ENCODE measurements at regions not wholly inside any gene's neighbourhood (a gene's known extent, or its start where the extent isn't known, plus 50 kb on each side); places are given as distances from the start of the nearest gene placed in this dataset.

GRCh38 chr4:127410201-127410600 is 222.6 kb upstream of the INTU start:
- Mint-ChIP-seq H3K36me3 (ENCODE audit: low read depth) (peaks cover 11% of the 10 kb centered on the region), H3K27ac (ENCODE audit: unreplicated experiment) (no peak overlapping the region), H3K4me3 (no peak overlapping the region)

GRCh38 chr4:127410644-127411043 is 222.1 kb upstream of the INTU start:
- TF ChIP-seq, protein P1, sequence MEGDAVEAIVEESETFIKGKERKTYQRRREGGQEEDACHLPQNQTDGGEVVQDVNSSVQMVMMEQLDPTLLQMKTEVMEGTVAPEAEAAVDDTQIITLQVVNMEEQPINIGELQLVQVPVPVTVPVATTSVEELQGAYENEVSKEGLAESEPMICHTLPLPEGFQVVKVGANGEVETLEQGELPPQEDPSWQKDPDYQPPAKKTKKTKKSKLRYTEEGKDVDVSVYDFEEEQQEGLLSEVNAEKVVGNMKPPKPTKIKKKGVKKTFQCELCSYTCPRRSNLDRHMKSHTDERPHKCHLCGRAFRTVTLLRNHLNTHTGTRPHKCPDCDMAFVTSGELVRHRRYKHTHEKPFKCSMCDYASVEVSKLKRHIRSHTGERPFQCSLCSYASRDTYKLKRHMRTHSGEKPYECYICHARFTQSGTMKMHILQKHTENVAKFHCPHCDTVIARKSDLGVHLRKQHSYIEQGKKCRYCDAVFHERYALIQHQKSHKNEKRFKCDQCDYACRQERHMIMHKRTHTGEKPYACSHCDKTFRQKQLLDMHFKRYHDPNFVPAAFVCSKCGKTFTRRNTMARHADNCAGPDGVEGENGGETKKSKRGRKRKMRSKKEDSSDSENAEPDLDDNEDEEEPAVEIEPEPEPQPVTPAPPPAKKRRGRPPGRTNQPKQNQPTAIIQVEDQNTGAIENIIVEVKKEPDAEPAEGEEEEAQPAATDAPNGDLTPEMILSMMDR (conservative IDR thresholded peaks at IDR 0.05), result no peak
- Mint-ChIP-seq H3K27me3 (ENCODE audit: low read depth) (no peaks in the 10 kb centered on the region), H3K9me3 (peaks cover 10% of the 10 kb centered on the region), H3K4me1 (no peaks in the 10 kb centered on the region), H3K4me3 (no peak overlapping the region), H3K27ac (ENCODE audit: unreplicated experiment) (no peak overlapping the region), H3K36me3 (ENCODE audit: low read depth) (peaks cover 11% of the 10 kb centered on the region)
- DNase-seq (ENCODE audit: low read depth, low spot score), result no peak

More at GRCh38 chr4:127410201-127410600, 222.6 kb upstream of the INTU start:
- no peak for DNase-seq (ENCODE audit: low read depth, low spot score)
- H3K9me3 Mint-ChIP-seq, result peaks cover 10% of the 10 kb centered on the region
- no peaks in the 10 kb centered on the region for H3K4me1 Mint-ChIP-seq
- no peaks in the 10 kb centered on the region for H3K27me3 Mint-ChIP-seq (ENCODE audit: low read depth)
- TF ChIP-seq, protein P1 (conservative IDR thresholded peaks at IDR 0.05), result no peak

- no peaks in the 10 kb centered on the region for H3K36me3 Mint-ChIP-seq (ENCODE audit: low read depth)
- no peaks in the 10 kb centered on the region for H3K9me3 Mint-ChIP-seq
- no peak overlapping the region for H3K4me3 Mint-ChIP-seq
- no peak overlapping the region for H3K27ac Mint-ChIP-seq (ENCODE audit: unreplicated experiment)
- H3K4me1 Mint-ChIP-seq, result no peaks in the 10 kb centered on the region
- DNase-seq (ENCODE audit: low read depth, low spot score), result no peak
- TF ChIP-seq, protein P1 (conservative IDR thresholded peaks at IDR 0.05), result no peak
- no peaks in the 10 kb centered on the region for H3K27me3 Mint-ChIP-seq (ENCODE audit: low read depth)
These were observed 217.7 kb upstream of the INTU start for GRCh38 chr4:127414951-127415606.

GRCh38 chr4:127416115-127416514 is 216.6 kb upstream of the INTU start:
- no peak for DNase-seq (ENCODE audit: low read depth, low spot score)
- Mint-ChIP-seq H3K27ac (ENCODE audit: unreplicated experiment) (no peak overlapping the region), H3K36me3 (ENCODE audit: low read depth) (no peaks in the 10 kb centered on the region), H3K4me3 (no peak overlapping the region), H3K27me3 (ENCODE audit: low read depth) (no peaks in the 10 kb centered on the region), H3K9me3 (no peaks in the 10 kb centered on the region), H3K4me1 (no peaks in the 10 kb centered on the region)
- TF ChIP-seq, protein P1 (conservative IDR thresholded peaks at IDR 0.05), result no peak

GRCh38 chr4:127417885-127418535 is 214.7 kb upstream of the INTU start:
- TF ChIP-seq, protein P1 (conservative IDR thresholded peaks at IDR 0.05), result no peak
- no peaks in the 10 kb centered on the region for H3K9me3 Mint-ChIP-seq
- no peaks in the 10 kb centered on the region for H3K27me3 Mint-ChIP-seq (ENCODE audit: low read depth)
- no peaks in the 10 kb centered on the region for H3K4me1 Mint-ChIP-seq
- H3K4me3 Mint-ChIP-seq, result no peak overlapping the region
- no peaks in the 10 kb centered on the region for H3K36me3 Mint-ChIP-seq (ENCODE audit: low read depth)
- H3K27ac Mint-ChIP-seq (ENCODE audit: unreplicated experiment), result no peak overlapping the region
- DNase-seq (ENCODE audit: low read depth, low spot score), result no peak

Data from neural crest cell (in vitro differentiated cells).